OCI-LY7 (cell line): ENCODE measurements at regions not wholly inside any gene's neighbourhood (a gene's known extent, or its start where the extent isn't known, plus 50 kb on each side); places are given as distances from the start of the nearest gene placed in this dataset.

ENCODE experiments used
- EZH2phosphoT487 ChIP-seq: fragments of 200-600 bp; sonication (generic); IDR thresholded peaks from 2 replicates; pipeline ENCODE4 v1.6.1; 2018; ENCODE audit warnings: low read depth, borderline replicate concordance, mild to moderate bottlenecking, mixed run types, antibody characterized with exemption, low read length, moderate library complexity, mixed read lengths
- TF ChIP-seq, protein P1 (sequence below): fragments of 200-600 bp; sonication (generic); conservative IDR thresholded peaks from 2 replicates; pipeline ENCODE4 v1.5.1; 2014; ENCODE audit warnings: mild to moderate bottlenecking, antibody characterized with exemption, low read length, moderate library complexity, mixed read lengths

DNA sequence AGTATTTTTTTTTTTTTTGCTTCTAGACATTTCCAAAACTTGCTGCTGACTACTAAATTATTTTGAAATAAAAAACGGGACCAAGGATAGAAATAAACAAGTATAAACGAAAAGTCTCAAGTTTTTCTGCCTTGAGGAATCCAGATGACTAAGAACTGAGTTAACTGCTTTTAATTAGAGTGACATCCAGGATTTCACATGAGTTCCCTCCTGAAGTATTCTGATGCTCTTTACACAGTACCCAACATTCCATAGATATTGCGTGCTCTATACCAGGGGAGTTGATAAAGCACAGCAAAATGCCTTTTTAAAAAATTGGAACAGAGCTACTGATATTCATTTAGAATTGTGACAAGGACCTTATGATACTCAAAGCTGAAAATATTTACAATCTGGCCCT lies 618.0 kb downstream of the CCDC85A start:
- TF ChIP-seq, protein P1, sequence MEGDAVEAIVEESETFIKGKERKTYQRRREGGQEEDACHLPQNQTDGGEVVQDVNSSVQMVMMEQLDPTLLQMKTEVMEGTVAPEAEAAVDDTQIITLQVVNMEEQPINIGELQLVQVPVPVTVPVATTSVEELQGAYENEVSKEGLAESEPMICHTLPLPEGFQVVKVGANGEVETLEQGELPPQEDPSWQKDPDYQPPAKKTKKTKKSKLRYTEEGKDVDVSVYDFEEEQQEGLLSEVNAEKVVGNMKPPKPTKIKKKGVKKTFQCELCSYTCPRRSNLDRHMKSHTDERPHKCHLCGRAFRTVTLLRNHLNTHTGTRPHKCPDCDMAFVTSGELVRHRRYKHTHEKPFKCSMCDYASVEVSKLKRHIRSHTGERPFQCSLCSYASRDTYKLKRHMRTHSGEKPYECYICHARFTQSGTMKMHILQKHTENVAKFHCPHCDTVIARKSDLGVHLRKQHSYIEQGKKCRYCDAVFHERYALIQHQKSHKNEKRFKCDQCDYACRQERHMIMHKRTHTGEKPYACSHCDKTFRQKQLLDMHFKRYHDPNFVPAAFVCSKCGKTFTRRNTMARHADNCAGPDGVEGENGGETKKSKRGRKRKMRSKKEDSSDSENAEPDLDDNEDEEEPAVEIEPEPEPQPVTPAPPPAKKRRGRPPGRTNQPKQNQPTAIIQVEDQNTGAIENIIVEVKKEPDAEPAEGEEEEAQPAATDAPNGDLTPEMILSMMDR, result no peak
- no peak for TF ChIP-seq EZH2phosphoT487
